ENCODE measurements at regions not wholly inside any gene's neighbourhood (a gene's known extent, or its start where the extent isn't known, plus 50 kb on each side); places are given as distances from the start of the nearest gene placed in this dataset.

GRCh38 chr13:106140476-106140875, 395.0 kb downstream of the EFNB2 start:
- no peaks in the 10 kb centered on the region for H3K9me2 ChIP-seq (ENCODE audit: insufficient read depth)

DNA sequence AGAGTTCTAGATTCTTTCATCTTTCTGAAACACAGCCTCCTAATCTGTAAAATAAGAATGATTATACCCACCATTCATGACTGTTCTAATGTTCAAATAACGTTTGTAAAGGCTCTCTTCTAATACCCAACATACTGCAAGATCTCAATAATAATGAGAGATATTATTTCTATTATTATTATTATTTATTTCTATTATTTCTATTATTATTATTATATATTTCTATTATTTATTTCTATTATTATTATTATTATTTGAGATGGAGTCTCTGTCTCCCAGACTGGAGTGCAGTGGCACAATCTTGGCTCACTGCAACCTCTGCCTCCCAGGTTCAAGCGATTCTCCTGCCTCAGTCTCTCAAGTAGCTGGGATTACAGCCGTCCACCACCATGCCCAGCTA, 395.5 kb downstream of the EFNB2 start:
- Histone ChIP-seq H3F3A (ENCODE audit: insufficient read depth) (no peaks in the 10 kb centered on the region), H3K36me3 (ENCODE audit: low read depth) (no peaks in the 10 kb centered on the region), H3K27me3 (replicated peaks; ENCODE audit: insufficient read depth) (no peaks in the 10 kb centered on the region), H2AFZ (no peak overlapping the region), H3K9ac (no peak overlapping the region), H3K4me1 (ENCODE audit: insufficient read depth) (peaks cover 7% of the 10 kb centered on the region; the same call in 1 of the 2 replicates), H4K20me1 (ENCODE audit: insufficient read depth) (no peaks in the 10 kb centered on the region), H3K79me2 (ENCODE audit: insufficient read depth) (no peaks in the 10 kb centered on the region), H3K9me2 (ENCODE audit: insufficient read depth) (no peaks in the 10 kb centered on the region), H3K4me3 (no peak overlapping the region), H3K9me3 (ENCODE audit: low read depth) (no peaks in the 10 kb centered on the region), H3K27ac (no peak overlapping the region), H3K4me2 (ENCODE audit: unreplicated experiment) (no peak overlapping the region)
- 86 to 91% methylated on average over 3 of the region's 3 CpGs for WGBS, 2 experiments (ENCODE audit: low coverage in 1 of 2, low lambda C conversion rate in 2 of 2, missing lambda C conversion rate in 2 of 2)
- no peak for DNase-seq
- in situ Hi-C loops (cut with MboI): no loop called here
- TF ChIP-seq EZH2phosphoT487 (IDR thresholded peaks at IDR 0.05; ENCODE audit: insufficient read depth, low read depth) (no peak), EZH2 (IDR thresholded peaks at IDR 0.05; ENCODE audit: insufficient read depth, poor library complexity, severe bottlenecking) (no peak)

More at GRCh38 chr13:106140476-106140875, 395.0 kb downstream of the EFNB2 start:
- no peak overlapping the region for H2AFZ ChIP-seq
- H3K36me3 ChIP-seq (ENCODE audit: low read depth): no peaks in the 10 kb centered on the region
- H3K27ac ChIP-seq: no peak overlapping the region
- TF ChIP-seq EZH2 (IDR thresholded peaks at IDR 0.05; ENCODE audit: insufficient read depth, poor library complexity, severe bottlenecking): no peak
- TF ChIP-seq EZH2phosphoT487 (IDR thresholded peaks at IDR 0.05; ENCODE audit: insufficient read depth, low read depth): no peak
- H3F3A ChIP-seq (ENCODE audit: insufficient read depth): no peaks in the 10 kb centered on the region
- H3K9me3 ChIP-seq (ENCODE audit: low read depth): no peaks in the 10 kb centered on the region
- no peak overlapping the region for H3K4me3 ChIP-seq
- no peak overlapping the region for H3K9ac ChIP-seq
- H3K4me1 ChIP-seq (ENCODE audit: insufficient read depth): peaks cover 7% of the 10 kb centered on the region; the same call in 1 of the 2 replicates
- DNase-seq: no peak
- WGBS, 2 experiments (ENCODE audit: low coverage in 1 of 2, low lambda C conversion rate in 2 of 2, missing lambda C conversion rate in 2 of 2): 26 to 40% methylated on average over 1 of the region's 1 CpG
- in situ Hi-C loops (cut with MboI): no loop called here
- H3K4me2 ChIP-seq (ENCODE audit: unreplicated experiment): no peak overlapping the region
- no peaks in the 10 kb centered on the region for H4K20me1 ChIP-seq (ENCODE audit: insufficient read depth)
- H3K79me2 ChIP-seq (ENCODE audit: insufficient read depth): no peaks in the 10 kb centered on the region
- no peaks in the 10 kb centered on the region for H3K27me3 ChIP-seq (replicated peaks; ENCODE audit: insufficient read depth)

GRCh38 chr13:106139377-106139776, 396.1 kb downstream of the EFNB2 start:
- Histone ChIP-seq H3K36me3 (ENCODE audit: low read depth) (no peaks in the 10 kb centered on the region), H3K4me2 (ENCODE audit: unreplicated experiment) (no peak overlapping the region), H3K9ac (no peak overlapping the region), H3K9me2 (ENCODE audit: insufficient read depth) (no peaks in the 10 kb centered on the region), H3K27me3 (replicated peaks; ENCODE audit: insufficient read depth) (no peaks in the 10 kb centered on the region), H3K4me1 (ENCODE audit: insufficient read depth) (peaks cover 7% of the 10 kb centered on the region; the same call in 1 of the 2 replicates), H3F3A (ENCODE audit: insufficient read depth) (no peaks in the 10 kb centered on the region), H2AFZ (no peak overlapping the region), H3K27ac (no peak overlapping the region), H3K4me3 (no peak overlapping the region), H3K9me3 (ENCODE audit: low read depth) (no peaks in the 10 kb centered on the region), H3K79me2 (ENCODE audit: insufficient read depth) (no peaks in the 10 kb centered on the region), H4K20me1 (ENCODE audit: insufficient read depth) (no peaks in the 10 kb centered on the region)
- TF ChIP-seq EZH2 (IDR thresholded peaks at IDR 0.05; ENCODE audit: insufficient read depth, poor library complexity, severe bottlenecking): no peak
- no peak for TF ChIP-seq EZH2phosphoT487 (IDR thresholded peaks at IDR 0.05; ENCODE audit: insufficient read depth, low read depth)
- in situ Hi-C loops (cut with MboI): no loop called here
- DNase-seq: no peak
- WGBS, 2 experiments (ENCODE audit: low coverage in 1 of 2, low lambda C conversion rate in 2 of 2, missing lambda C conversion rate in 2 of 2): 84 to 86% methylated on average over 4 of the region's 4 CpGs

- Histone ChIP-seq H3K36me3 (ENCODE audit: low read depth) (no peaks in the 10 kb centered on the region), H3K27me3 (replicated peaks; ENCODE audit: insufficient read depth) (no peaks in the 10 kb centered on the region), H3K9me3 (ENCODE audit: low read depth) (no peaks in the 10 kb centered on the region), H3K9me2 (ENCODE audit: insufficient read depth) (no peaks in the 10 kb centered on the region), H3K79me2 (ENCODE audit: insufficient read depth) (no peaks in the 10 kb centered on the region), H3K9ac (no peak overlapping the region), H3F3A (ENCODE audit: insufficient read depth) (peaks cover 3% of the 10 kb centered on the region), H3K4me2 (ENCODE audit: unreplicated experiment) (no peak overlapping the region), H2AFZ (no peak overlapping the region), H3K4me3 (no peak overlapping the region), H3K4me1 (ENCODE audit: insufficient read depth) (peaks cover 6% of the 10 kb centered on the region; the same call in 1 of the 2 replicates), H4K20me1 (ENCODE audit: insufficient read depth) (no peaks in the 10 kb centered on the region), H3K27ac (no peak overlapping the region)
- no peak for DNase-seq
- in situ Hi-C loops (cut with MboI): no loop called here
- TF ChIP-seq EZH2 (IDR thresholded peaks at IDR 0.05; ENCODE audit: insufficient read depth, poor library complexity, severe bottlenecking): no peak
- TF ChIP-seq EZH2phosphoT487 (IDR thresholded peaks at IDR 0.05; ENCODE audit: insufficient read depth, low read depth): no peak
These were observed 396.8 kb downstream of the EFNB2 start for GRCh38 chr13:106138620-106139019.

DNA sequence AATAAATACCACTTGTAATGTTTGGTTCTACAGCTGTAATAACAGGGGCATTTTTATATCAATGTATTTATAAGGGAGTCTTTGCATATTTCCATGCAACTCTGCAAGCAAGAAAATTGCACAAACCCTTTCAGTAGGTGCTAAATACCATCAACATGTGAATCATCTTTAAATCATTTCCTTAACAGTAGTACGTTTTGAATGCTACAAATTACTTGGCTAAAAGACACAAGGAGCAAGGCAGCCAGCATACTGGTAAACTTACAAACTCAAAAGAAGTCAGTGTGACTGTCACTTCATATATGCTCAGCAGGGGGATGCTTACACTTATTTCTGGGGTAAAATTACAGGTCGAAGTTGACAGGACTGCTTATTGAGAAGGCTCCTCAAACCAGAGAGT, 402.4 kb downstream of the EFNB2 start:
- H3K27me3 ChIP-seq (replicated peaks; ENCODE audit: insufficient read depth): no peaks in the 10 kb centered on the region
- H3K79me2 ChIP-seq (ENCODE audit: insufficient read depth): no peaks in the 10 kb centered on the region
- no peaks in the 10 kb centered on the region for H3K36me3 ChIP-seq (ENCODE audit: low read depth)
- peak; percentile 78 for DNase-seq
- H3K4me1 ChIP-seq (ENCODE audit: insufficient read depth): peaks cover 20% of the 10 kb centered on the region
- peak; percentile 96 for TF ChIP-seq EZH2phosphoT487 (IDR thresholded peaks at IDR 0.05; ENCODE audit: insufficient read depth, low read depth)
- TF ChIP-seq EZH2 (IDR thresholded peaks at IDR 0.05; ENCODE audit: insufficient read depth, poor library complexity, severe bottlenecking): no peak
- no peaks in the 10 kb centered on the region for H3K9me2 ChIP-seq (ENCODE audit: insufficient read depth)
- no peaks in the 10 kb centered on the region for H3K9me3 ChIP-seq (ENCODE audit: low read depth)
- no peak overlapping the region for H2AFZ ChIP-seq
- H3K4me2 ChIP-seq (ENCODE audit: unreplicated experiment): peak overlapping the region; percentile 34
- no peak overlapping the region for H3K27ac ChIP-seq
- H4K20me1 ChIP-seq (ENCODE audit: insufficient read depth): no peaks in the 10 kb centered on the region
- H3F3A ChIP-seq (ENCODE audit: insufficient read depth): peaks cover 21% of the 10 kb centered on the region
- in situ Hi-C loops (cut with MboI): no loop called here
- no peak overlapping the region for H3K9ac ChIP-seq
- no peak overlapping the region for H3K4me3 ChIP-seq
- 15% methylated on average over 2 of the region's 2 CpGs for WGBS, 2 experiments (ENCODE audit: low coverage in 1 of 2, low lambda C conversion rate in 2 of 2, missing lambda C conversion rate in 2 of 2)
